DND-41 (cell line): ENCODE measurements at regions not wholly inside any gene's neighbourhood (a gene's known extent, or its start where the extent isn't known, plus 50 kb on each side); places are given as distances from the start of the nearest gene placed in this dataset.

ENCODE experiments used
- ATAC-seq: fragments of 200-7000 bp; cut with Tn5 transposase; 3 replicates; pipeline ENCODE4 v1.9.1; 2021; ENCODE audit warnings: low read depth; ENCODE audit not compliant: insufficient read depth
- DNase-seq: peaks from one replicate; pipeline ENCODE4 v3.0.0-alpha.2; 2020
- H2AFZ ChIP-seq: 2 replicates; pipeline ENCODE4 v1.6.0; 2012; ENCODE audit warnings: low read depth, low read length
- H3K27ac ChIP-seq: 2 replicates; pipeline ENCODE4 v1.5.1; 2012; ENCODE audit warnings: low read length, inconsistent platforms
- H3K27me3 ChIP-seq: fragments of 200-600 bp; sonication (generic); 2 replicates; pipeline ENCODE4 v1.6.0; 2012; ENCODE audit warnings: low read length, mild to moderate bottlenecking, inconsistent platforms; ENCODE audit not compliant: insufficient read depth, poor library complexity
- H3K36me3 ChIP-seq: 2 replicates; pipeline ENCODE4 v1.5.1; 2012; ENCODE audit warnings: low read length, inconsistent platforms; ENCODE audit not compliant: insufficient read depth
- H3K4me1 ChIP-seq: 2 replicates; pipeline ENCODE4 v1.5.1; 2012; ENCODE audit warnings: mild to moderate bottlenecking, low read length; ENCODE audit not compliant: insufficient read depth
- H3K4me2 ChIP-seq: 2 replicates; pipeline ENCODE4 v1.6.0; 2012; ENCODE audit warnings: mild to moderate bottlenecking, moderate library complexity, low read length, inconsistent platforms; ENCODE audit not compliant: insufficient read depth
- H3K4me3 ChIP-seq, 2 experiments: fragments of 200-600 bp in 1 of 2; shearing (Covaris generic) in 1 of 2; 2 replicates each; pipeline ENCODE4 v1.5.1; 2012 to 2016; ENCODE audit warnings: inconsistent platforms in 2 of 2, low read length in 2 of 2, mild to moderate bottlenecking in 2 of 2, low read depth in 1 of 2, moderate library complexity in 1 of 2
- H3K79me2 ChIP-seq: 2 replicates; pipeline ENCODE4 v1.6.0; 2012; ENCODE audit warnings: low read length, inconsistent platforms; ENCODE audit not compliant: insufficient read depth
- H3K9ac ChIP-seq: 2 replicates; pipeline ENCODE4 v1.6.0; 2012; ENCODE audit warnings: low read depth, mild to moderate bottlenecking, inconsistent platforms, low read length, moderate library complexity
- H3K9me3 ChIP-seq: 2 replicates; pipeline ENCODE4 v1.5.1; 2012; ENCODE audit warnings: low read length, moderate library complexity, mild to moderate bottlenecking, inconsistent platforms; ENCODE audit not compliant: insufficient read depth, severe bottlenecking
- H4K20me1 ChIP-seq: 2 replicates; pipeline ENCODE4 v1.6.0; 2012; ENCODE audit warnings: low read length; ENCODE audit not compliant: insufficient read depth
- EZH2 ChIP-seq: IDR thresholded peaks from 3 replicates; pipeline ENCODE4 v1.6.1; 2012; ENCODE audit warnings: borderline replicate concordance, low read depth, mild to moderate bottlenecking, moderate library complexity, low read length, inconsistent platforms; ENCODE audit not compliant: severe bottlenecking
- TF ChIP-seq, protein P1 (sequence below): IDR thresholded peaks from 2 replicates; pipeline ENCODE4 v1.5.1; 2012; ENCODE audit warnings: borderline replicate concordance, low read length, moderate library complexity, mild to moderate bottlenecking; ENCODE audit not compliant: poor library complexity, severe bottlenecking; ENCODE audit errors: extremely low read depth

DNA sequence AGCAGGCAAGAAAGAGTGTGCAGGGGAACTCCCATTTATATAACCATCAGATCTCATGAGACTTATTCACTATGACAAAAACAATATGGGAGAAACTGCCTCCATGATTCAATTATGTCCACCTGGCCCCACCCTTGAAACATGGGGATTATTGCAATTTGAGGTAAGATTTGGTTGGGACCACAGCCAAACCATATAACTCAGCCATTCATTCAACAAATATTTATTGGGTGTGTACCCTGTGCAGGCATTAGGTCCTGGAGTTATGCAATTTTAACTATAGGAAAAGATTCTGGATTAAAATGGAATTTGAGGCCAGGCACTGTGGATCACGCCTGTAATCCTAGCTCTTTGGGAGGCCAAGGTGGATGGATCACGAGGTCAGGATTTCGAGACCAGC, 124.2 kb upstream of the GAS1 start:
- TF ChIP-seq, protein P1, sequence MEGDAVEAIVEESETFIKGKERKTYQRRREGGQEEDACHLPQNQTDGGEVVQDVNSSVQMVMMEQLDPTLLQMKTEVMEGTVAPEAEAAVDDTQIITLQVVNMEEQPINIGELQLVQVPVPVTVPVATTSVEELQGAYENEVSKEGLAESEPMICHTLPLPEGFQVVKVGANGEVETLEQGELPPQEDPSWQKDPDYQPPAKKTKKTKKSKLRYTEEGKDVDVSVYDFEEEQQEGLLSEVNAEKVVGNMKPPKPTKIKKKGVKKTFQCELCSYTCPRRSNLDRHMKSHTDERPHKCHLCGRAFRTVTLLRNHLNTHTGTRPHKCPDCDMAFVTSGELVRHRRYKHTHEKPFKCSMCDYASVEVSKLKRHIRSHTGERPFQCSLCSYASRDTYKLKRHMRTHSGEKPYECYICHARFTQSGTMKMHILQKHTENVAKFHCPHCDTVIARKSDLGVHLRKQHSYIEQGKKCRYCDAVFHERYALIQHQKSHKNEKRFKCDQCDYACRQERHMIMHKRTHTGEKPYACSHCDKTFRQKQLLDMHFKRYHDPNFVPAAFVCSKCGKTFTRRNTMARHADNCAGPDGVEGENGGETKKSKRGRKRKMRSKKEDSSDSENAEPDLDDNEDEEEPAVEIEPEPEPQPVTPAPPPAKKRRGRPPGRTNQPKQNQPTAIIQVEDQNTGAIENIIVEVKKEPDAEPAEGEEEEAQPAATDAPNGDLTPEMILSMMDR, result no peak
- no peak for TF ChIP-seq EZH2
- H3K27ac ChIP-seq, result no peak overlapping the region
- no peak overlapping the region for H3K9ac ChIP-seq
- no peaks in the 10 kb centered on the region for H4K20me1 ChIP-seq
- H3K36me3 ChIP-seq, result no peaks in the 10 kb centered on the region
- no peaks in the 10 kb centered on the region for H3K27me3 ChIP-seq
- no peak overlapping the region for H2AFZ ChIP-seq
- no peak overlapping the region for H3K4me2 ChIP-seq
- no peak for ATAC-seq
- H3K4me1 ChIP-seq, result no peaks in the 10 kb centered on the region
- DNase-seq, result no peak
- H3K79me2 ChIP-seq, result no peaks in the 10 kb centered on the region
- H3K4me3 ChIP-seq, result no peak overlapping the region
- H3K9me3 ChIP-seq, result no peaks in the 10 kb centered on the region

DNA sequence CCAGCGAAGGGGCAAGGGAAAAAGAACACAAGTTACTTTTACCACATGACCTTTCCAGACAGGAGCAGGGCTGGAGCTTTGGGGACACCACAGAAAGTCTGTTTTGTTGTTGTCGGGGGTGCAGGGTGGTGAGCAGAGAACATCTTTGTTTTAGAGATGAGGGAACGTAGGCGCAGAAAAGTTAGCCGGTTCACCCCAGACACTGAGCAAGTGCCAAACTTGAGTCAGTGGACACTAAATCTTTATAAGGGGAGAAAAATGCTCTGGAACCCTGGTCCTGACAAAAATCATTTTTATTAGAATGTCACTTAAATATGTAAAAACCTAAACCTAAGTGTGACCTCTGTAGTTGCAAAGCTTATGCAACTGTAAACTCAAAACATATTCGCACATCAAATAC, 126.4 kb upstream of the GAS1 start:
- ATAC-seq, result no peak
- TF ChIP-seq, protein P1, result no peak
- TF ChIP-seq EZH2, result no peak
- no peaks in the 10 kb centered on the region for H3K4me1 ChIP-seq
- no peak for DNase-seq
- no peaks in the 10 kb centered on the region for H3K79me2 ChIP-seq
- H3K4me2 ChIP-seq, result no peak overlapping the region
- H3K9ac ChIP-seq, result no peak overlapping the region
- H3K27me3 ChIP-seq, result no peaks in the 10 kb centered on the region
- H4K20me1 ChIP-seq, result no peaks in the 10 kb centered on the region
- no peak overlapping the region for H2AFZ ChIP-seq
- no peaks in the 10 kb centered on the region for H3K9me3 ChIP-seq
- no peak overlapping the region for H3K4me3 ChIP-seq
- H3K27ac ChIP-seq, result no peak overlapping the region
- H3K36me3 ChIP-seq, result no peaks in the 10 kb centered on the region

DNA sequence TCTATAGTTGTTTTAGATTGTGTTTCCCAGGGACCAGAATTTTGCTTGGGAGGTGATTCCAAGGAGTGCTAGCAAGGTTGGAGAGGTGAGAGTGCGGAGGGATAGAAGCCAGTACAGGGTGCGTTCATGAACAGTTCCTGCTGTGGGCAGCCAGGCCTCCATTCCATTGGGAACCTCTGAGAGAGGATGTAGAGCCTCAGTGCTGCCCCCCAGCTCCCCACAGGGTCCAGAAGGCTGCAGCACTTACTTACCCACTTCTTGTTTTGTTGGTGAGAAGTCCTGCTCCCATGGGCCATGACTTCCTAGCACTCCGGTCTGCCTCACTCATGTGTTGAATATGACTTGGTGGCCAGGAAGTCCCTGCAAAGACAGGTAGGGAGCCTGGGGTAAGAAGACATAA, 128.2 kb upstream of the GAS1 start:
- Histone ChIP-seq H3K36me3 (no peaks in the 10 kb centered on the region), H3K79me2 (no peaks in the 10 kb centered on the region), H3K27me3 (no peaks in the 10 kb centered on the region)

More for the DNA sequence above, 128.2 kb upstream of the GAS1 start:
- Histone ChIP-seq H2AFZ (no peak overlapping the region), H3K9ac (no peak overlapping the region), H3K4me1 (no peaks in the 10 kb centered on the region), H3K9me3 (no peaks in the 10 kb centered on the region), H4K20me1 (no peaks in the 10 kb centered on the region), H3K4me2 (no peak overlapping the region), H3K27ac (no peak overlapping the region), H3K4me3 (no peak overlapping the region)
- TF ChIP-seq EZH2, result no peak
- TF ChIP-seq, protein P1, result no peak
- ATAC-seq (no peak), DNase-seq (no peak)
